ENCODE measurements at regions not wholly inside any gene's neighbourhood (a gene's known extent, or its start where the extent isn't known, plus 50 kb on each side); places are given as distances from the start of the nearest gene placed in this dataset.
"Not testable (repeated sequence)": the region's sequence is repeated elsewhere in the genome, so short reads cannot be mapped to it uniquely, and the experiment has no call there.

- no peak overlapping the region for H3K4me3 ChIP-seq (ENCODE audit: low read depth, low read length)
These were observed 83.9 kb upstream of the PAX2 start for GRCh38 chr10:100661520-100661919.

- H3K4me3 ChIP-seq (ENCODE audit: low read depth, low read length), result no peak overlapping the region
These were observed 83.3 kb upstream of the PAX2 start for GRCh38 chr10:100662067-100662466.

- no peak overlapping the region for H3K4me3 ChIP-seq (ENCODE audit: low read depth, low read length)
These were observed 80.8 kb upstream of the PAX2 start for GRCh38 chr10:100664316-100665149.

GRCh38 chr10:100666634-100667033, 78.7 kb upstream of the PAX2 start:
- H3K4me3 ChIP-seq (ENCODE audit: low read depth, low read length), result not testable (repeated sequence)

- no peak overlapping the region for H3K4me3 ChIP-seq (ENCODE audit: low read depth, low read length)
These were observed 75.8 kb upstream of the PAX2 start for GRCh38 chr10:100669616-100670015.

- H3K4me3 ChIP-seq (ENCODE audit: low read depth, low read length), result no peak overlapping the region
These were observed 75.0 kb upstream of the PAX2 start for GRCh38 chr10:100670368-100670767.

- no peak overlapping the region for H3K4me3 ChIP-seq (ENCODE audit: low read depth, low read length)
These were observed 74.4 kb upstream of the PAX2 start for GRCh38 chr10:100670828-100671479.

GRCh38 chr10:100672199-100672598, 73.2 kb upstream of the PAX2 start:
- H3K4me3 ChIP-seq (ENCODE audit: low read depth, low read length), result no peak overlapping the region

GRCh38 chr10:100677290-100677945, 68.0 kb upstream of the PAX2 start:
- no peak overlapping the region for H3K4me3 ChIP-seq (ENCODE audit: low read depth, low read length)

GRCh38 chr10:100679327-100679726, 66.1 kb upstream of the PAX2 start:
- no peak overlapping the region for H3K4me3 ChIP-seq (ENCODE audit: low read depth, low read length)

- H3K4me3 ChIP-seq (ENCODE audit: low read depth, low read length), result no peak overlapping the region
These were observed 62.4 kb upstream of the PAX2 start for GRCh38 chr10:100683004-100683403.

- no peak overlapping the region for H3K4me3 ChIP-seq (ENCODE audit: low read depth, low read length)
These were observed 61.7 kb upstream of the PAX2 start for GRCh38 chr10:100683545-100684300.

GRCh38 chr10:100684688-100685235, 60.6 kb upstream of the PAX2 start:
- H3K4me3 ChIP-seq (ENCODE audit: low read depth, low read length), result no peak overlapping the region

- no peak overlapping the region for H3K4me3 ChIP-seq (ENCODE audit: low read depth, low read length)
These were observed 60.1 kb upstream of the PAX2 start for GRCh38 chr10:100685331-100685730.

GRCh38 chr10:100687143-100688003, 58.0 kb upstream of the PAX2 start:
- no peak overlapping the region for H3K4me3 ChIP-seq (ENCODE audit: low read depth, low read length)

- H3K4me3 ChIP-seq (ENCODE audit: low read depth, low read length), result no peak overlapping the region
These were observed 57.2 kb upstream of the PAX2 start for GRCh38 chr10:100688201-100688600.

- H3K4me3 ChIP-seq (ENCODE audit: low read depth, low read length), result no peak overlapping the region
These were observed 51.6 kb upstream of the PAX2 start for GRCh38 chr10:100693821-100694220.
